CD4-positive, alpha-beta T cell (primary cell): ENCODE measurements at regions not wholly inside any gene's neighbourhood (a gene's known extent, or its start where the extent isn't known, plus 50 kb on each side); places are given as distances from the start of the nearest gene placed in this dataset.

Experiments used
- ATAC-seq: fragments of 200-7000 bp; cut with Tn5 transposase; one replicate; pipeline ENCODE4 v1.10.0; 2022; ENCODE audit warnings: mild to moderate bottlenecking; ENCODE audit not compliant: poor library complexity
- CTCF ChIA-PET: fragments of 350-600 bp; sonication (Branson Sonifier 250); formaldehyde crosslinking; loops from one replicate; lab custom pipeline; 2021; ENCODE audit warnings: antibody characterized with exemption, inconsistent platforms; lab: Charles Lee
- POLR2A ChIA-PET: fragments of 350-600 bp; sonication (Branson Sonifier 250); formaldehyde crosslinking; loops from one replicate; lab custom pipeline; 2021; ENCODE audit warnings: antibody characterized with exemption, inconsistent platforms; lab: Charles Lee
- DNase-seq, 14 experiments: peaks; one replicate each; pipeline ENCODE4 v3.0.0-alpha.2; 2013 to 2020; ENCODE audit warnings: mixed read lengths in 2 of 14
- H3K27ac ChIP-seq, 2 donors: one replicate each; pipeline versions ENCODE4 v1.5.1 to v1.7.0; 2013; ENCODE audit warnings: low read length in 2 of 2, low read depth in 1 of 2, mild to moderate bottlenecking in 1 of 2
- H3K27me3 ChIP-seq, 2 experiments: 1 replicate in 1 of 2; 2 replicates in 1 of 2; pipeline versions ENCODE4 v1.6.1 to v1.7.0; 2013; ENCODE audit warnings: low read length in 2 of 2, control low read depth in 1 of 2, mild to moderate bottlenecking in 1 of 2, moderate library complexity in 1 of 2; ENCODE audit not compliant: insufficient read depth in 2 of 2, control insufficient read depth in 1 of 2
- H3K36me3 ChIP-seq: one replicate; pipeline ENCODE4 v1.6.1; 2013; ENCODE audit warnings: low read length, control low read depth; ENCODE audit not compliant: insufficient read depth
- H3K4me1 ChIP-seq: one replicate; pipeline ENCODE4 v1.6.1; 2013; ENCODE audit warnings: low read length, control low read depth; ENCODE audit not compliant: insufficient read depth
- H3K4me3 ChIP-seq: one replicate; pipeline ENCODE4 v1.5.1; 2013; ENCODE audit warnings: mild to moderate bottlenecking, low read length, moderate library complexity
- H3K9me3 ChIP-seq, 2 experiments: 1 replicate in 1 of 2; 2 replicates in 1 of 2; pipeline versions ENCODE4 v1.6.1 to v1.7.0; 2013; ENCODE audit warnings: low read length in 2 of 2, mild to moderate bottlenecking in 2 of 2, control low read depth in 1 of 2, moderate library complexity in 1 of 2; ENCODE audit not compliant: control insufficient read depth in 1 of 2, insufficient read depth in 1 of 2
- H3K27ac Mint-ChIP-seq: one replicate; pipeline ENCODE4 v1.8.0; 2020; ENCODE audit warnings: mixed read lengths
- H3K27me3 Mint-ChIP-seq: one replicate; pipeline ENCODE4 v1.8.0; 2021; ENCODE audit warnings: mixed read lengths
- H3K36me3 Mint-ChIP-seq: one replicate; pipeline ENCODE4 v1.8.0; 2021; ENCODE audit warnings: low read depth, mixed read lengths
- H3K4me1 Mint-ChIP-seq: one replicate; pipeline ENCODE4 v1.8.0; 2021; ENCODE audit warnings: low read depth, mixed read lengths
- H3K4me3 Mint-ChIP-seq: one replicate; pipeline ENCODE4 v1.8.0; 2020; ENCODE audit warnings: mild to moderate bottlenecking, mixed read lengths
- H3K9me3 Mint-ChIP-seq: one replicate; pipeline ENCODE4 v1.8.0; 2020; ENCODE audit warnings: mixed read lengths
- intact Hi-C, 2 experiments: fragments of 100-400 bp; cut with DNase I in 1 of 2; cut with micrococcal nuclease in 1 of 2; formaldehyde crosslinking; loops; one replicate each; pipeline versions ENCODE4 v1.15.1 to v1.9.0; 2023 to 2025; cut with DNase I, micrococcal nuclease
- TF ChIP-seq, protein P1 (sequence below): fragments of 200-600 bp; IDR thresholded peaks from one replicate; pipeline ENCODE4 v1.8.0; 2022; ENCODE audit warnings: antibody characterized with exemption, mild to moderate bottlenecking

DNA sequence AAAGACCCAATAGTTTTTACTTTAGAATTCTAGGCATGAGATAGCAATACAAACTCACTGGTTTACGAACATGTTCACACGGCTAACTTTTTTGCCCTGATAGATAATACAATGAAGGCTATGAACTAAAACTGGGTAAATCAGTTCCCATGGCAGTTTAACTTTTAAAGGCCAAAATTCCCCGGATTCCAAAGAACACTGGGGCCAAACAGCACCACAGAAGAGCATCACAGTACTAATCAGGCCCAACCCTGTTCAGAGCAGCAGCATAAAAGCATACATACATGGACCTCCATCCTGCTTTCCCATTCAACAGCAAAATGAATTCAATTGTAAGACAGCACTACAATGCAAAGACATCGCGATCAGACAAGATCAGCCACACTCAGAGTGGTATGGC lies 540.3 kb upstream of the CCDC54 start:
- H3K36me3 ChIP-seq: no peaks in the 10 kb centered on the region
- no peak overlapping the region for H3K27ac ChIP-seq
- TF ChIP-seq, protein P1, sequence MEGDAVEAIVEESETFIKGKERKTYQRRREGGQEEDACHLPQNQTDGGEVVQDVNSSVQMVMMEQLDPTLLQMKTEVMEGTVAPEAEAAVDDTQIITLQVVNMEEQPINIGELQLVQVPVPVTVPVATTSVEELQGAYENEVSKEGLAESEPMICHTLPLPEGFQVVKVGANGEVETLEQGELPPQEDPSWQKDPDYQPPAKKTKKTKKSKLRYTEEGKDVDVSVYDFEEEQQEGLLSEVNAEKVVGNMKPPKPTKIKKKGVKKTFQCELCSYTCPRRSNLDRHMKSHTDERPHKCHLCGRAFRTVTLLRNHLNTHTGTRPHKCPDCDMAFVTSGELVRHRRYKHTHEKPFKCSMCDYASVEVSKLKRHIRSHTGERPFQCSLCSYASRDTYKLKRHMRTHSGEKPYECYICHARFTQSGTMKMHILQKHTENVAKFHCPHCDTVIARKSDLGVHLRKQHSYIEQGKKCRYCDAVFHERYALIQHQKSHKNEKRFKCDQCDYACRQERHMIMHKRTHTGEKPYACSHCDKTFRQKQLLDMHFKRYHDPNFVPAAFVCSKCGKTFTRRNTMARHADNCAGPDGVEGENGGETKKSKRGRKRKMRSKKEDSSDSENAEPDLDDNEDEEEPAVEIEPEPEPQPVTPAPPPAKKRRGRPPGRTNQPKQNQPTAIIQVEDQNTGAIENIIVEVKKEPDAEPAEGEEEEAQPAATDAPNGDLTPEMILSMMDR: no peak
- CTCF ChIA-PET: no interaction called here
- no peaks in the 10 kb centered on the region for H3K27me3 ChIP-seq
- ATAC-seq: no peak
- intact Hi-C loops: no loop called here
- no peak overlapping the region for H3K4me3 ChIP-seq
- Mint-ChIP-seq H3K9me3 (peaks cover 9% of the 10 kb centered on the region), H3K36me3 (no peaks in the 10 kb centered on the region), H3K4me1 (no peaks in the 10 kb centered on the region), H3K4me3 (no peak overlapping the region), H3K27me3 (no peaks in the 10 kb centered on the region), H3K27ac (no peak overlapping the region)
- DNase-seq: no peak
- peaks cover 4 to 8% of the 10 kb centered on the region in 2 experiments for H3K9me3 ChIP-seq
- POLR2A ChIA-PET: no interaction called here
- no peaks in the 10 kb centered on the region for H3K4me1 ChIP-seq

DNA sequence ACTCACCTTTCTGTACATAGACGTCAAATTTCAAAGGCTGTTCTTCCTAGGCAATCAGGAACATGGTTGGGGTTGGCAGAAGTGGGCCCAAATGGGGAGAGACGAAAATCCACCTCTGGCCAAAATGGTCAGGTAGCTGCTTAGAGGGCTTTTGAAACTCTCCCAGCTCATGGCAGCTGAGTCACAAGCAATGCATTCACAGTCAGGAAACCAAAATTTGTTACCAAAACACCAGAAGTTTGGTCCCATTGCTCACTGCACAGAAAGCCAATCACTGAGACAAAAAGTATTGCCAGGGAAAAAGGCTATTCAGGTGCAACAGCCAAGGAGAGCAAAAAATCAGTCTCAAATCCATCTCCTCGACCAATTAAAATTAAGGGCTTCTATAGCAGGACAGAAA lies 539.6 kb upstream of the CCDC54 start:
- Mint-ChIP-seq H3K27me3 (no peaks in the 10 kb centered on the region), H3K9me3 (peaks cover 2% of the 10 kb centered on the region), H3K36me3 (no peaks in the 10 kb centered on the region), H3K4me1 (no peaks in the 10 kb centered on the region), H3K4me3 (no peak overlapping the region), H3K27ac (no peak overlapping the region)
- ATAC-seq (no peak), DNase-seq (no peak)
- Histone ChIP-seq H3K36me3 (no peaks in the 10 kb centered on the region), H3K27me3 (no peaks in the 10 kb centered on the region), H3K27ac (no peak overlapping the region), H3K9me3 (peaks cover 2 to 4% of the 10 kb centered on the region in 2 experiments), H3K4me3 (no peak overlapping the region), H3K4me1 (no peaks in the 10 kb centered on the region)
- TF ChIP-seq, protein P1: no peak
- ChIA-PET CTCF (no interaction called here), POLR2A (no interaction called here)
- intact Hi-C loops: no loop called here

DNA sequence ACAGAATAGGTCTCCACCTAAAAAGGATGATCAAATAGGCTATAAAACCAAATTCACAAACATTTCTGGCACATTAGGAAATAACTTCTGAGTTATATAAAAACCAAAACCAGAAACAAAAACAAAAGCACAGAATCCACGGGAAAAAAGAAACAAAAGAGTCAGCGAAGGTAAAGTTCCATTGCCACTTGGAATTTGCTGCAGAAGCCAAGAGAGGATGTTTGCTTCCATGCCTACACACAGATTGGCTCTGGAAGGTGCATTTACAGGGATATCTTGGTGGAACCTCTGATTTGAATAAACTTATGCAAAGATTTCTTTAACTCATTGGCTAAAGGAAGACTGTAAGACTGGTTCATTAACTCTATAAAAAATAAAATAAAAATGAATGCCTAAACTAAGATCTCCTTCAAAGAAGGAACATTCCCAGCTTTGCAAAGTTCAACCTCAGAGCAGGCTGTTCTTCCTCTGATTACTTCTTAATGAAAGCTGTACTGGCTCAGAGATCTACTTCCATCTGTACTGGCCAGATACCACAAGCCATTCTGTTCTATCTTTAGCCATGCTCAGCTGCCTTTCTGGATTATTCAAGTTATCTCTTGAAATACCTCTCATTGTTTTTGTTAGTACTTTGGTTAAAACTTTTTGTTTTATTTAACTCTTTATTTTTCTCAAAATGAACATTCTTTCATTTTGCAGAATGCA lies 537.5 kb upstream of the CCDC54 start:
- ATAC-seq (no peak), DNase-seq (no peak)
- CTCF ChIA-PET: no interaction called here

More for the DNA sequence above, 537.5 kb upstream of the CCDC54 start:
- Histone ChIP-seq H3K4me1 (no peaks in the 10 kb centered on the region), H3K4me3 (no peak overlapping the region), H3K27me3 (no peaks in the 10 kb centered on the region), H3K9me3 (peaks cover 0 to 4% of the 10 kb centered on the region in 2 experiments), H3K27ac (no peak overlapping the region), H3K36me3 (no peaks in the 10 kb centered on the region)
- Mint-ChIP-seq H3K9me3 (no peaks in the 10 kb centered on the region), H3K27ac (no peak overlapping the region), H3K4me3 (no peak overlapping the region), H3K4me1 (no peaks in the 10 kb centered on the region), H3K36me3 (no peaks in the 10 kb centered on the region), H3K27me3 (no peaks in the 10 kb centered on the region)
- TF ChIP-seq, protein P1: no peak
- intact Hi-C loops: no loop called here
- POLR2A ChIA-PET: no interaction called here
